ENCODE measurements at regions not wholly inside any gene's neighbourhood (a gene's known extent, or its start where the extent isn't known, plus 50 kb on each side); places are given as distances from the start of the nearest gene placed in this dataset.

GRCh38 chr2:234839285-234839684, 112.5 kb upstream of the SH3BP4 start:
- Histone ChIP-seq H3K4me3 (ENCODE audit: extremely low read depth in 1 of 4, insufficient read depth in 2 of 4, low read depth in 3 of 4, low read length in 4 of 4) (no peak overlapping the region), H3K9me3 (ENCODE audit: insufficient read depth in 2 of 2, low read depth in 1 of 2, low read length in 1 of 2) (no peaks in the 10 kb centered on the region), H3K56ac (replicated peaks; ENCODE audit: insufficient read length, low read depth, low read length) (no peak overlapping the region), H3K4me2 (ENCODE audit: insufficient read depth in 1 of 2, low read depth in 2 of 2, low read length in 2 of 2) (no peak overlapping the region), H2BK20ac (ENCODE audit: low read length) (no peak overlapping the region), H2BK5ac (ENCODE audit: low read depth, low read length) (no peak overlapping the region), H4K5ac (ENCODE audit: insufficient read length, low read depth, low read length) (no peak overlapping the region), H3K9ac (replicated peaks in 1 of 4; ENCODE audit: extremely low read depth in 1 of 4, low read depth in 3 of 4, low read length in 3 of 4) (no peak overlapping the region), H4K20me1 (replicated peaks in 1 of 2; ENCODE audit: control insufficient read depth in 1 of 2, insufficient read depth in 2 of 2, low read length in 2 of 2) (no peaks in the 10 kb centered on the region), H3K23ac (ENCODE audit: insufficient read length) (no peak overlapping the region), H3K27ac (ENCODE audit: low read depth, low read length) (no peak overlapping the region), H2BK12ac (ENCODE audit: low read depth, low read length) (no peak overlapping the region), H3K27me3 (replicated peaks in 1 of 4; ENCODE audit: control insufficient read depth in 3 of 4, extremely low read depth in 1 of 4, insufficient read depth in 3 of 4, low read length in 3 of 4) (no peaks in the 10 kb centered on the region), H2BK15ac (ENCODE audit: low read length) (no peak overlapping the region), H2AFZ (ENCODE audit: low read length) (no peak overlapping the region), H3K14ac (ENCODE audit: insufficient read length) (no peak overlapping the region), H2BK120ac (replicated peaks; ENCODE audit: low read depth, low read length) (no peak overlapping the region), H4K91ac (replicated peaks; ENCODE audit: insufficient read length, low read length) (no peak overlapping the region), H2AK5ac (ENCODE audit: low read depth, low read length) (no peak overlapping the region), H3K36me3 (ENCODE audit: control insufficient read depth in 2 of 4, insufficient read depth in 4 of 4, low read length in 3 of 4) (no peaks in the 10 kb centered on the region), H3K79me2 (ENCODE audit: control insufficient read depth in 1 of 2, insufficient read depth in 2 of 2, low read length in 2 of 2) (no peaks in the 10 kb centered on the region), H3K4me1 (replicated peaks in 1 of 4; ENCODE audit: control insufficient read depth in 3 of 4, insufficient read depth in 4 of 4, low read length in 3 of 4) (peaks cover 0 to 8% (median 3%) of the 10 kb centered on the region in 4 experiments; a peak in 4 of 7 replicates), H4K8ac (ENCODE audit: extremely low read depth, insufficient read depth, low read length) (no peak overlapping the region), H3K79me1 (ENCODE audit: low read depth, low read length) (no peaks in the 10 kb centered on the region), H3K4ac (replicated peaks; ENCODE audit: insufficient read length, low read depth, low read length) (no peak overlapping the region), H3K18ac (ENCODE audit: extremely low read depth, low read length) (no peak overlapping the region), H3K23me2 (ENCODE audit: low read depth, low read length) (no peaks in the 10 kb centered on the region)
- ChIA-PET CTCF (ENCODE audit: partially characterized antibody) (interaction anchor here (0.5 to 1.0 kb wide), 2 partner anchors 8 to 21 kb away, joined by 3 to 4 read pairs; no protein-coding TSS in a partner anchor), POLR2A (ENCODE audit: partially characterized antibody) (no interaction called here)
- no peak for DNase-seq (ENCODE audit: low read depth in 1 of 2, low spot score in 2 of 2)
- 97% methylated on average over 4 of the region's 4 CpGs; no CpG with 5 or more reads in 1 of the 2 experiments for WGBS, 2 experiments (ENCODE audit: extremely low coverage in 1 of 2, insufficient coverage in 1 of 2, insufficient read length in 1 of 2, insufficient replicate concordance in 2 of 2, low coverage in 1 of 2, low lambda C conversion rate in 2 of 2, missing lambda C conversion rate in 1 of 2)
- no peak for FAIRE-seq
- TF ChIP-seq ASH2L (IDR thresholded peaks at IDR 0.05; ENCODE audit: low read length) (no peak), RBBP5 (IDR thresholded peaks at IDR 0.05; ENCODE audit: borderline replicate concordance, low read depth, low read length) (no peak), TBP (IDR thresholded peaks at IDR 0.05; ENCODE audit: low read depth, low read length) (no peak), CBX8 (IDR thresholded peaks at IDR 0.05; ENCODE audit: borderline replicate concordance, low read depth, low read length) (no peak), CHD1 (IDR thresholded peaks at IDR 0.05; ENCODE audit: low read depth, low read length) (no peak), SUZ12 (IDR thresholded peaks at IDR 0.05; ENCODE audit: low read length) (no peak), POLR2A (IDR thresholded peaks at IDR 0.05; ENCODE audit: control extremely low read depth in 1 of 2, low read depth in 2 of 2, low read length in 2 of 2) (no peak), CEBPB (IDR thresholded peaks at IDR 0.05; ENCODE audit: low read depth, low read length) (no peak), EZH2 (IDR thresholded peaks at IDR 0.05; ENCODE audit: low read depth, low read length, severe bottlenecking) (no peak), KDM1A (IDR thresholded peaks at IDR 0.05; ENCODE audit: borderline replicate concordance, low read length) (no peak), YY1 (IDR thresholded peaks at IDR 0.05; ENCODE audit: low read depth, low read length) (no peak), SIN3A (conservative IDR thresholded peaks at IDR 0.05 in 1 of 2, IDR thresholded peaks at IDR 0.05 in 1 of 2; ENCODE audit: low read depth in 1 of 2, low read length in 2 of 2) (no peak)
- TF ChIP-seq, protein P1, sequence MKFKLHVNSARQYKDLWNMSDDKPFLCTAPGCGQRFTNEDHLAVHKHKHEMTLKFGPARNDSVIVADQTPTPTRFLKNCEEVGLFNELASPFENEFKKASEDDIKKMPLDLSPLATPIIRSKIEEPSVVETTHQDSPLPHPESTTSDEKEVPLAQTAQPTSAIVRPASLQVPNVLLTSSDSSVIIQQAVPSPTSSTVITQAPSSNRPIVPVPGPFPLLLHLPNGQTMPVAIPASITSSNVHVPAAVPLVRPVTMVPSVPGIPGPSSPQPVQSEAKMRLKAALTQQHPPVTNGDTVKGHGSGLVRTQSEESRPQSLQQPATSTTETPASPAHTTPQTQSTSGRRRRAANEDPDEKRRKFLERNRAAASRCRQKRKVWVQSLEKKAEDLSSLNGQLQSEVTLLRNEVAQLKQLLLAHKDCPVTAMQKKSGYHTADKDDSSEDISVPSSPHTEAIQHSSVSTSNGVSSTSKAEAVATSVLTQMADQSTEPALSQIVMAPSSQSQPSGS (IDR thresholded peaks at IDR 0.05; ENCODE audit: low read length) = no peak
